ENCODE measurements at regions not wholly inside any gene's neighbourhood (a gene's known extent, or its start where the extent isn't known, plus 50 kb on each side); places are given as distances from the start of the nearest gene placed in this dataset.

GRCh38 chr13:71046360-71047079 is 820.5 kb downstream of the DACH1 start:
- Histone ChIP-seq H3K4me1 (ENCODE audit: insufficient read depth, poor library complexity, severe bottlenecking) (no peaks in the 10 kb centered on the region), H3K36me3 (ENCODE audit: low read depth) (no peaks in the 10 kb centered on the region), H3K4me3 (ENCODE audit: severe bottlenecking) (no peak overlapping the region), H3K27ac (ENCODE audit: poor library complexity, severe bottlenecking) (no peak overlapping the region), H3K9me3 (ENCODE audit: severe bottlenecking) (no peaks in the 10 kb centered on the region), H3K27me3 (ENCODE audit: insufficient read depth, poor library complexity, severe bottlenecking) (peaks cover 6% of the 10 kb centered on the region)
- DNase-seq (ENCODE audit: low spot score) = no peak
- ATAC-seq (ENCODE audit: low read depth) = no peak
- no peak for TF ChIP-seq CTCF (IDR thresholded peaks at IDR 0.05; ENCODE audit: poor library complexity, severe bottlenecking)

GRCh38 chr13:71045101-71045500 is 821.9 kb downstream of the DACH1 start:
- DNase-seq (ENCODE audit: low spot score) = no peak

GRCh38 chr13:71039440-71039839 is 827.6 kb downstream of the DACH1 start:
- Histone ChIP-seq H3K27ac (ENCODE audit: poor library complexity, severe bottlenecking) (no peak overlapping the region), H3K36me3 (ENCODE audit: low read depth) (no peaks in the 10 kb centered on the region), H3K4me3 (ENCODE audit: severe bottlenecking) (no peak overlapping the region), H3K9me3 (ENCODE audit: severe bottlenecking) (no peaks in the 10 kb centered on the region), H3K27me3 (ENCODE audit: insufficient read depth, poor library complexity, severe bottlenecking) (peaks cover 1% of the 10 kb centered on the region), H3K4me1 (ENCODE audit: insufficient read depth, poor library complexity, severe bottlenecking) (no peaks in the 10 kb centered on the region)
- ATAC-seq (ENCODE audit: low read depth) (no peak), DNase-seq (ENCODE audit: low spot score) (no peak)
- no peak for TF ChIP-seq CTCF (IDR thresholded peaks at IDR 0.05; ENCODE audit: poor library complexity, severe bottlenecking)

More at GRCh38 chr13:71045101-71045500, 821.9 kb downstream of the DACH1 start:
- H3K36me3 ChIP-seq (ENCODE audit: low read depth) = no peaks in the 10 kb centered on the region
- no peak for TF ChIP-seq CTCF (IDR thresholded peaks at IDR 0.05; ENCODE audit: poor library complexity, severe bottlenecking)
- no peaks in the 10 kb centered on the region for H3K9me3 ChIP-seq (ENCODE audit: severe bottlenecking)
- no peak overlapping the region for H3K27ac ChIP-seq (ENCODE audit: poor library complexity, severe bottlenecking)
- no peaks in the 10 kb centered on the region for H3K4me1 ChIP-seq (ENCODE audit: insufficient read depth, poor library complexity, severe bottlenecking)
- H3K27me3 ChIP-seq (ENCODE audit: insufficient read depth, poor library complexity, severe bottlenecking) = peaks cover 6% of the 10 kb centered on the region
- ATAC-seq (ENCODE audit: low read depth) = no peak
- no peak overlapping the region for H3K4me3 ChIP-seq (ENCODE audit: severe bottlenecking)

GRCh38 chr13:71034018-71034417 is 833.0 kb downstream of the DACH1 start:
- no peak overlapping the region for H3K4me3 ChIP-seq (ENCODE audit: severe bottlenecking)
- TF ChIP-seq CTCF (IDR thresholded peaks at IDR 0.05; ENCODE audit: poor library complexity, severe bottlenecking) = no peak
- ATAC-seq (ENCODE audit: low read depth) = no peak
- H3K27me3 ChIP-seq (ENCODE audit: insufficient read depth, poor library complexity, severe bottlenecking) = no peaks in the 10 kb centered on the region
- DNase-seq (ENCODE audit: low spot score) = no peak
- no peak overlapping the region for H3K27ac ChIP-seq (ENCODE audit: poor library complexity, severe bottlenecking)
- H3K4me1 ChIP-seq (ENCODE audit: insufficient read depth, poor library complexity, severe bottlenecking) = no peaks in the 10 kb centered on the region
- no peaks in the 10 kb centered on the region for H3K9me3 ChIP-seq (ENCODE audit: severe bottlenecking)
- no peaks in the 10 kb centered on the region for H3K36me3 ChIP-seq (ENCODE audit: low read depth)

- no peaks in the 10 kb centered on the region for H3K27me3 ChIP-seq (ENCODE audit: insufficient read depth, poor library complexity, severe bottlenecking)
- no peak overlapping the region for H3K27ac ChIP-seq (ENCODE audit: poor library complexity, severe bottlenecking)
- no peaks in the 10 kb centered on the region for H3K4me1 ChIP-seq (ENCODE audit: insufficient read depth, poor library complexity, severe bottlenecking)
- ATAC-seq (ENCODE audit: low read depth) = no peak
- no peak for TF ChIP-seq CTCF (IDR thresholded peaks at IDR 0.05; ENCODE audit: poor library complexity, severe bottlenecking)
- no peaks in the 10 kb centered on the region for H3K36me3 ChIP-seq (ENCODE audit: low read depth)
- H3K4me3 ChIP-seq (ENCODE audit: severe bottlenecking) = no peak overlapping the region
- no peak for DNase-seq (ENCODE audit: low spot score)
- H3K9me3 ChIP-seq (ENCODE audit: severe bottlenecking) = no peaks in the 10 kb centered on the region
Measured at GRCh38 chr13:71033026-71033425, 834.0 kb downstream of the DACH1 start.
